AG09309 (cell line): ENCODE measurements at regions not wholly inside any gene's neighbourhood (a gene's known extent, or its start where the extent isn't known, plus 50 kb on each side); places are given as distances from the start of the nearest gene placed in this dataset.
"Not testable (repeated sequence)": the region's sequence is repeated elsewhere in the genome, so short reads cannot be mapped to it uniquely, and the experiment has no call there.

ENCODE experiments used
- DNase-seq: peaks from one replicate; pipeline ENCODE4 v3.0.0-alpha.2; 2010; ENCODE audit warnings: low read depth
- H3K4me3 ChIP-seq: 2 replicates; pipeline ENCODE4 v1.5.1; 2011; ENCODE audit warnings: mild to moderate bottlenecking, low read depth, low read length, moderate library complexity; ENCODE audit not compliant: control insufficient read depth
- TF ChIP-seq, protein P1 (sequence below): IDR thresholded peaks from 2 replicates; pipeline ENCODE4 v1.5.1; 2011; ENCODE audit warnings: mild to moderate bottlenecking, low read depth, low read length, inconsistent platforms; ENCODE audit not compliant: insufficient read depth, control insufficient read depth; ENCODE audit errors: missing control alignments

DNA sequence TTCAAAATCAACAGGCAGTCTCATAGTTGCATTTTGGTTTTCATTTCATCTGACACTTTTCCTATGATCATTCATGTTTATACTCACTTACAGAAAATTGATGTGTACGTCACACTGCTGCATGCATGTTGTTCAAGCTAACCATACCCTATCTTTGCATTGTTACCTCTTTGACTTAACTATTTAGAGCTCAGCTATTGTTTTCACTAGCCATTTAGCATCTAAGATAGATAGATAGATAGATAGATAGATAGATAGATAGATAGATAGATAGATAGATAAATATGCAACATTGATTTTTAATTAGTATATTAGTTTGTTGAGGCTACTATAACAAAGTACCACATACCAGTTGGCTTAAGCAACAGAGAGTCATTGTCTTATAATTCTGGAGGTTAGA lies 649.5 kb upstream of the KCND2 start:
- no peak overlapping the region for H3K4me3 ChIP-seq
- no peak for DNase-seq
- TF ChIP-seq, protein P1, sequence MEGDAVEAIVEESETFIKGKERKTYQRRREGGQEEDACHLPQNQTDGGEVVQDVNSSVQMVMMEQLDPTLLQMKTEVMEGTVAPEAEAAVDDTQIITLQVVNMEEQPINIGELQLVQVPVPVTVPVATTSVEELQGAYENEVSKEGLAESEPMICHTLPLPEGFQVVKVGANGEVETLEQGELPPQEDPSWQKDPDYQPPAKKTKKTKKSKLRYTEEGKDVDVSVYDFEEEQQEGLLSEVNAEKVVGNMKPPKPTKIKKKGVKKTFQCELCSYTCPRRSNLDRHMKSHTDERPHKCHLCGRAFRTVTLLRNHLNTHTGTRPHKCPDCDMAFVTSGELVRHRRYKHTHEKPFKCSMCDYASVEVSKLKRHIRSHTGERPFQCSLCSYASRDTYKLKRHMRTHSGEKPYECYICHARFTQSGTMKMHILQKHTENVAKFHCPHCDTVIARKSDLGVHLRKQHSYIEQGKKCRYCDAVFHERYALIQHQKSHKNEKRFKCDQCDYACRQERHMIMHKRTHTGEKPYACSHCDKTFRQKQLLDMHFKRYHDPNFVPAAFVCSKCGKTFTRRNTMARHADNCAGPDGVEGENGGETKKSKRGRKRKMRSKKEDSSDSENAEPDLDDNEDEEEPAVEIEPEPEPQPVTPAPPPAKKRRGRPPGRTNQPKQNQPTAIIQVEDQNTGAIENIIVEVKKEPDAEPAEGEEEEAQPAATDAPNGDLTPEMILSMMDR = no peak

DNA sequence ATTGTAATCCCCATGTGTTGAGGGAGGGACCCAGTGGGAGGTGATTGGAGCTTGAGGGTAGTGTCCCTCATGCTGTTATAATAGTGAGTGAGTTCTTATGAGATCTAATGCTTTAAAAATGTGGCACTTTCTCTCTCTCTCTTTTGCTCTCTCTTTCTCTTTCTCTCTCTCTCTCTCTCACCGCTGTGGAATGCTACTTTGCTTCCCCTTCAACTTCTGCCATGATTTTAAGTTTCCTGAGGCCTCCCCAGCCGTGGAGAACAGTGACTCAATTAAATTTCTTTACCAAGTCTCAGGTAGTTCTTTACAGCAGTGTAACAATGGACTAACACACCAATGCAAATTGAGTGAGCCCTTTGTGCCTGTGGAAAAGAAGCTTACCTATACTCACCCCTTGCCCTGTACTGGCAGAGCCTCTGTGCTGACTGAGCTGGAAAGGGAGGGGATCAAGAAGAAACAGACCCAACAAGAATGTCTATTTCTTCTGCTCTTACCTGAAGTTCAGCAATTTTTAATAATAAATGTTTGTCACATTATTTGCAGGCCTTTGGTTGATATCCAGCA lies 642.5 kb upstream of the KCND2 start:
- TF ChIP-seq, protein P1 = no peak
- no peak for DNase-seq
- H3K4me3 ChIP-seq = no peak overlapping the region

DNA sequence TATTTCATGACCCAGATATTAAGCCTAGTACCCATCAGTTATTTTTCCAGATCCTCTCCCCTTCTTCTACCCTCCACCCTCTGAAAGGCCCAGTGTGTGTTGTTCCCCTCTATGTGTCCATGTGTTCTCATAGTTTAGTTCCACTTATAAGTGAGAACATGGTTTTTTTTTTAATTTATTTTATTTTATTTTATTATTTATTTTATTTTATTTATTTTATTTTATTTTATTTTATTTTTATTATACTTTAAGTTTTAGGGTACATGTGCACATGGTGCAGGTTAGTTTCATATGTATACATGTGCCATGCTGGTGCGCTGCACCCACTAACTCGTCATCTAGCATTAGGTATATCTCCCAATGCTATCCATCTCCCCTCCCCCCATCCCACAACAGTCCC lies 639.2 kb upstream of the KCND2 start:
- DNase-seq, H3K4me3 ChIP-seq: not testable (repeated sequence)

DNA sequence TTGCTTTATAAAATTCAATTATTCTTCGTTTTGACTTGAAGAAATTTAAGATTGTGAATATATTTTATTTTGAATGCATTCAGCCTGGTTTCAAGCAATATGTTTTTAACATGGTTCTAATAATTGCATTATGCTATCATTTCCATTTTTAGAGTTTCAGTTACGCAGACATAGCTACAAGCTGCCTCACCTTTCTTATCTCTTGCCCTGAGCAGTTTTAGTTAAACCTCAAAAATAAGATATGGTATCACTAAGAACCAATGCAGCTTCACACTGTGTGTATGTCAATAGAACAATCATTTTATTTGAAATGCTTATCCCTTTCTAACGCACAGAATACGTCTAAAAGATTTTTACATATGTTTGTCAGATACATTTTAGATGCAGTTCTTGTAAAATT lies 632.6 kb upstream of the KCND2 start:
- no peak overlapping the region for H3K4me3 ChIP-seq
- TF ChIP-seq, protein P1 = no peak

DNA sequence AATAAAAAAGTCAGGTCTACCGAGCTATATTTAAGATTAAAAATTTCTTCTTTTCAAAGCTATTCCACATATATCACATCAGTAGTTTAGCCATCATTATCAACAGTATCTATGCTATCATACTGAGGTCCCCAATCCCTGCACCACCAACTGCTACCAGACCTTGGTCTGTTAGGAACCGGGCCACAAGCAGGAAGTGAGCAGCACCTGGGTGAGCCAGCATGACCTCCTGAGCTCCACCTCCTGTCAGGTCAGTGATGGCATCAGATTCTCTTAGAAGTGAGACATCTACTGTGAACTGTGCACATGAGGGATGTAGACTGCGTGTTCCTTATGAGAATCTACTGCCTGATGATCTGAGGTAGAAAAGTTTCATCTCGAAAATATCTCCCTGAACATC lies 632.1 kb upstream of the KCND2 start:
- DNase-seq = no peak
- H3K4me3 ChIP-seq = no peak overlapping the region
- TF ChIP-seq, protein P1 = no peak

More for the DNA sequence above, 632.6 kb upstream of the KCND2 start:
- no peak for DNase-seq

DNA sequence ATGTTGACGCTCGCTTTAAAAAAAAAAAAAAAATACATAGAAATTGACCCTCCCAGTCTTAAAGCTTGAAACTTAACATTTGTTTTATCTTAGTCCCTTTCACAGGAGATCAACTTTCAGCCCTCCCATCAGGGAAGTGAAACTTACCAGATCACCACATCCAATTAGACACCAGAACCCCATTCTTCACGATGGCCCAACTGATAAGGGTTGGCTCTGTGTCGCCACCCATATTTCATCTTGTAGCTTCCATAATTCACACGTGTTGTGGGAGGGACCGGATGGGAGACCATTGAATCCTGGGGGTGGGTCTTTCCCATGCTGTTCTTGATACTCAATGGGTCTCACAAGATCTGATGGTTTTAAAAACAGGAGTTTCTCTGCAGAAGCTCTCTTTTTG lies 629.4 kb upstream of the KCND2 start:
- TF ChIP-seq, protein P1 = no peak
- no peak for DNase-seq
- H3K4me3 ChIP-seq = no peak overlapping the region

DNA sequence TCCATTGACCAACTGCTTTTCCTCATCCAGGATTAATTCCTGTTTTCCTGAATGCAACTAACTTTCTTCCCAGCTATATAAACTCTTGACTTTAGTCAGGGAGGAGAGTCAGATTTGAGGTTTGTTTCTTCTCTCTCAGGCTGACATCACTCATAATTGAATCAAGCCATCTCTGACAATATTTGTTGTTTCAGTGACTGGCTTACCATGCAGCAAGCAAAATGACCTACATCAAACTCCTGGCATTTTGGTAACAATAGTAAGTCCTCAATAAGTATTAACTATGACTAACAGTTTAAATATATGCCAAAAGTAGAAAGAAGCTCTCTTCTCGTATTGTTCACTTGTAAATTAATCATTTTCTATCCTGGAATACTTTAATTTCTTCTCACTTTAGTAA lies 625.7 kb upstream of the KCND2 start:
- TF ChIP-seq, protein P1 = no peak
- DNase-seq = no peak
- no peak overlapping the region for H3K4me3 ChIP-seq

DNA sequence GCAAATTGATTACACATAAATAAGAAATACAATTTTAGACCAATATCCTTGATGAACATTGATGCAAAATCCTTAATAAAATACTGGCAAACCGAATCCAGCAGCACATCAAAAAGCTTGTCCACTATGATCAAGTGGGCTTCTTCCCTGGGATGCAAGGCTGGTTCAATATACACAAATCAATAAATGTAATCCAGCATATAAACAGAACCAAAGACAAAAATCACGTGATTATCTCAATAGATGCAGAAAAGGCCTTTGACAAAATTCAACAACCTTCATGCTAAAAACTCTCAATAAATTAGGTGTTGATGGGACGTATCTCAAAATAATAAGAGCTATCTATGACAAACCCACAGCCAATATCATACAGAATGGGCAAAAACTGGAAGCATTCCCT lies 624.2 kb upstream of the KCND2 start:
- H3K4me3 ChIP-seq = not testable (repeated sequence)

More for the DNA sequence above, 624.2 kb upstream of the KCND2 start:
- DNase-seq = not testable (repeated sequence)
